ENCODE measurements at regions not wholly inside any gene's neighbourhood (a gene's known extent, or its start where the extent isn't known, plus 50 kb on each side); places are given as distances from the start of the nearest gene placed in this dataset.

- no peak for TF ChIP-seq POLR2A (IDR thresholded peaks at IDR 0.05; ENCODE audit: low read depth, low read length)
- no peak for TF ChIP-seq HDGF (IDR thresholded peaks at IDR 0.05)
- TF ChIP-seq BHLHE40 (IDR thresholded peaks at IDR 0.05; ENCODE audit: borderline replicate concordance in 1 of 2, low read depth in 2 of 2, low read length in 1 of 2): no peak
- no peak for TF ChIP-seq IRF3 (IDR thresholded peaks at IDR 0.05)
- no peak for TF ChIP-seq BMI1 (IDR thresholded peaks at IDR 0.05; ENCODE audit: borderline replicate concordance)
- no peak for TF ChIP-seq HDAC6 (IDR thresholded peaks at IDR 0.05; ENCODE audit: unreplicated experiment)
- no peak for TF ChIP-seq RELA (IDR thresholded peaks at IDR 0.05; ENCODE audit: borderline replicate concordance, partially characterized antibody)
- TF ChIP-seq SP1 (IDR thresholded peaks at IDR 0.05; ENCODE audit: low read depth, low read length): no peak
- TF ChIP-seq ESRRA (IDR thresholded peaks at IDR 0.05; ENCODE audit: low read length): no peak
- no peak for TF ChIP-seq CTCF (IDR thresholded peaks at IDR 0.05 in 2 of 3, conservative IDR thresholded peaks at IDR 0.05 in 1 of 3; ENCODE audit: control insufficient read depth in 2 of 3, extremely low read depth in 1 of 3, insufficient read depth in 1 of 3, low read depth in 3 of 3, low read length in 3 of 3)
- no peak for TF ChIP-seq NFYB (IDR thresholded peaks at IDR 0.05; ENCODE audit: insufficient read depth, low read depth, low read length)
- TF ChIP-seq EZH2 (IDR thresholded peaks at IDR 0.05; ENCODE audit: borderline replicate concordance, control insufficient read depth, low read depth, low read length): no peak
- TF ChIP-seq EGR1 (IDR thresholded peaks at IDR 0.05; ENCODE audit: borderline replicate concordance in 1 of 2, low read depth in 2 of 2, low read length in 2 of 2): no peak
- no peak for TF ChIP-seq ZBED1 (IDR thresholded peaks at IDR 0.05; ENCODE audit: borderline replicate concordance)
Observed at GRCh38 chr2:81513328-81513727, 1208.8 kb upstream of the LRRTM1 start.
